ENCODE measurements at regions not wholly inside any gene's neighbourhood (a gene's known extent, or its start where the extent isn't known, plus 50 kb on each side); places are given as distances from the start of the nearest gene placed in this dataset.

DNA sequence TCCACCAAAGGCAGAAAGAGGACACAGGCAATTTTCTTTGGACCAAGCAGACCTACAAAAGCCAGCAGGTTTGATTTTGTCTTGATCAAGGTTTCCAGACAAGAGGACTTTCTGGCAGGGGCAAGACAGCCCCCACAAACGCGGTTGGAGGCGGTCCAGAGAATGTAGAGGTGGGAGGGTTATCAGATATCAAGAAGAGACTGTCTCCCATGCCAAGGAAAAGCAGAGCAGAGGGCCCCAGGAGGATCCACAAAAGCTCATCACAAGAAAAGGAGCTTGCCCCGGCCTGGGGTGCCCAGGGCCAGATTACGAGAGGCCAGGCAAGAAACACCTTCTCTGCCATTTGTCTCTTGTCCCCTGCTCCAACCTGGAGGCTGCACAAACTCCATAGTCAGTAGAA, 538.9 kb downstream of the BNC2 start:
- DNase-seq (ENCODE audit: low spot score) = no peak
- TF ChIP-seq, protein P1, sequence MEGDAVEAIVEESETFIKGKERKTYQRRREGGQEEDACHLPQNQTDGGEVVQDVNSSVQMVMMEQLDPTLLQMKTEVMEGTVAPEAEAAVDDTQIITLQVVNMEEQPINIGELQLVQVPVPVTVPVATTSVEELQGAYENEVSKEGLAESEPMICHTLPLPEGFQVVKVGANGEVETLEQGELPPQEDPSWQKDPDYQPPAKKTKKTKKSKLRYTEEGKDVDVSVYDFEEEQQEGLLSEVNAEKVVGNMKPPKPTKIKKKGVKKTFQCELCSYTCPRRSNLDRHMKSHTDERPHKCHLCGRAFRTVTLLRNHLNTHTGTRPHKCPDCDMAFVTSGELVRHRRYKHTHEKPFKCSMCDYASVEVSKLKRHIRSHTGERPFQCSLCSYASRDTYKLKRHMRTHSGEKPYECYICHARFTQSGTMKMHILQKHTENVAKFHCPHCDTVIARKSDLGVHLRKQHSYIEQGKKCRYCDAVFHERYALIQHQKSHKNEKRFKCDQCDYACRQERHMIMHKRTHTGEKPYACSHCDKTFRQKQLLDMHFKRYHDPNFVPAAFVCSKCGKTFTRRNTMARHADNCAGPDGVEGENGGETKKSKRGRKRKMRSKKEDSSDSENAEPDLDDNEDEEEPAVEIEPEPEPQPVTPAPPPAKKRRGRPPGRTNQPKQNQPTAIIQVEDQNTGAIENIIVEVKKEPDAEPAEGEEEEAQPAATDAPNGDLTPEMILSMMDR (IDR thresholded peaks at IDR 0.05; ENCODE audit: extremely low read depth, missing control alignments) = no peak

DNA sequence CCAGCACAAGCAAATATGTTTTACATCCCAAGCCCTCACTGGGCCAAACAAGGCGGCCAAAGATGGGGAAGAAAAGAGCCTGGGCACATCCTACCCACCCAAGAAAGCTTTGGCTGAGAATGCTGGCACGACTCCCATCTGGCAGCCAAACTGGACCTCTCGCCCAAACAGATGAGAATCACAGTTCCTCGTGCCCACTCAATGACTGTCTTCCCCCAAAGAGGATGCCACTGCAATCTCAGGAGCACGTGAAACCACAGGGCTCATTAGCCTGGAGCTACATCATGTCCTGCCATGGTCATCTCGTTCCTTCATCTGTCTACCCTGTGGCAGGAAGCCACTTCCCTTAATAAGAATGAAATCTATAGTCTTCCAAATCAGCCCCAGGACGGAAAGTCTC, 536.8 kb downstream of the BNC2 start:
- DNase-seq (ENCODE audit: low spot score) = no peak

DNA sequence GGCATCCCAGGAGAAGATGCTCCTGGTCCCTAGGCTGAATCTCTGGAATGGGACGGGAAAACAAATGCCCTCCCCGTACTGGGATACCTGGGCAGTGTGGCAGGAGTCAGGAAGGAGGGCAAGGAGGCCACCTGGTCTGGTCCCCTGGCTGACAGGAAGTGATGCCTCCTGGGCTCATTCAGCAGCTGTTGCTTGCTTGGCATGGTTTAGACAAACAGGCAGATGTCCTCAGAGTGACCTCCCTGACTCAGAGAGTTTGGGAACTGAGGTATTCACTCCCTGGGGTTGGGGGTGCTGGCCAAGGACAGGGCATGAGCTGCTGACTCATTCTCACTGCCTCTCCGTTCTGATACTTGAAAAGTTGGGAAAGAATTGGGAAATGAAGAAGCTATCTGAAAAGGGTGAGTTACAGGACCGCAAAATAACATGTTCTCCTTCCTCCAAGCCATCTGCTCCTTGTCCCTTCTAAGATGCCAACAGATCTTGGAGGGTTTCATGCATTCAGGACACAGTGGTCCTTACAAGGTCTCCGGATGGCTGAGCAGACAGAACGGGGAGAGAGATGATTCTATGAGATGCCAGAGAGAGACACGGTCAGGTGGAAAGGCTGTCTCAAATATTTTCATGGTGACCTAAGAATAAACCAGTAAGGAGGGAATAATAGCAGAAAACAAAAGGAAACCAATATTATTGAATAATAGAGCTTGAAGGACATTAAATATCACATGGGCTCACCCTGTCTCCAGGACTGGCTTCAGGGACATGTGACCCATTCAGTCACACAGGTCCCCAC, 534.5 kb downstream of the BNC2 start:
- no peak for DNase-seq (ENCODE audit: low spot score)
- TF ChIP-seq, protein P1 (IDR thresholded peaks at IDR 0.05; ENCODE audit: extremely low read depth, missing control alignments) = no peak

More for the DNA sequence above, 536.8 kb downstream of the BNC2 start:
- TF ChIP-seq, protein P1 (IDR thresholded peaks at IDR 0.05; ENCODE audit: extremely low read depth, missing control alignments) = no peak

DNA sequence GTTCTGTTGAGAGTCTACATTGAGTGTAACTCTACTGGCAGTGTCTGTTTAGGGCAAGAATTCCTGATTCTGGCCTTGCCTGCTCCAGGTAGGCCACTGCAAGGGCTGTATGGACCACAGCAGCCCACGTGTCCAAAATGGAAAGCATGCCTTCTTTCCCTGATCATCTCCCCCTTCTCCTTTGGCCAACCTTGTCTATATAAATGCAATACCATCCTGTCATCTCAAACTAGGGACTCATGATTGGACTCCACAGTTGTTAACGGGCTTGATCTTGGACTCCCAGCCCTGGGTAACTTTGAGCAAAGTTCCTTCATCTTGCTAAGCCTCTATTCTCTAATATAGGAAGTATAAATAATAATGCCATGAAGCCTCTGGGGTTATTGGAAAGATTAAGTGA, 533.6 kb downstream of the BNC2 start:
- no peak for DNase-seq (ENCODE audit: low spot score)
- TF ChIP-seq, protein P1 (IDR thresholded peaks at IDR 0.05; ENCODE audit: extremely low read depth, missing control alignments) = no peak

DNA sequence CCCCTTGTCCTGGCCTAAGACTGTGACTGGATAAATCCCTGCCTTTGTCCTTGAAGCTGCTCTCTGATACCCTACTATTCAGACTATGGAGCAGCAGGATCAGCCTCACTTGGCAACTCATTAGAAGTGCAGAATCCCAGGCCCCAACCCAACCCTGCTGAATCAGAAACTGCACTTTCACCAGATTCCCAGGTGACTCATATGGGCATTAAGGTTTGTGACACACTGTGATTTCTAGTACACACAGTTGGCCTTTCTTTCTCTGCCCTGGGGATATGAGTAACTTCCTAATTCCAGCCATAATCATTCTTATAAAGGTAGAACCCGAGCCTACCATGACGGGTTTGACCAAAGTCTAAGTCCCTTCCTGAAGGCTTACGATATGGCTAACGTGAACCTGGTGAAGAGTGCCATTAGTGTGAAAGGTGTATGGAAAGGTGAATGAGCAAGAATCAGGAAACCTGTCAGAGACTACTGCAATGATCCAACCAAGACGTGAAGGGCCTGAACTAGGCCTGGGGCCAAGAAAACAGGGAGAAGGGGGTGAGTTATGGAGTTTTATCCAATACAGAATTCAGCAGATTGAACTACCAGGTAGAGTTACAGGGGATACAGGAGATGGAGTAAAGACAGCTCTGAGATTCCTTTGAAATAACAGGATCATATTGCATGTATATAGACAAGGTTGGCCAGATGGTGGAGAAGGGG, 533.0 kb downstream of the BNC2 start:
- no peak for DNase-seq (ENCODE audit: low spot score)
- TF ChIP-seq, protein P1 (IDR thresholded peaks at IDR 0.05; ENCODE audit: extremely low read depth, missing control alignments) = no peak

DNA sequence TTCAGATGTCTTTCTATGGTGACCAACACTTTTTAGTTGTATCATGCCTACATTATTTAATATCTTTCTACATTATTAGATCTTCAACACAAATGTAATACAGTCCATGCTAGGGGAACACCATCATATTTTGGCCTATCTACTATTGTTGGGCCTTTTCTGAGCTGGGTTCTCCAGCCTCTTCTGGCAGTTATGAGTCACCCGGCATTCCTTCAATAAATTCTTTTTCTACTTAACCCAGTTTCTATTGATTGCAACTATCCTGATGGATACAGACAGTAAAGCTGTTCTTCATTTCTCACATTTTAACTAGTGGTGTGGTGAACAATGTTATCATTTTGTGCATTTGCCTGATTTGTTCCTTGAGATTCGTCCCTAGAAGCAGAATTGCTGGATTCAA, 529.3 kb downstream of the BNC2 start:
- no peak for DNase-seq (ENCODE audit: low spot score)
- TF ChIP-seq, protein P1 (IDR thresholded peaks at IDR 0.05; ENCODE audit: extremely low read depth, missing control alignments) = no peak

Data from GM20000 (cell line).